GM21367 (cell line): ENCODE measurements at regions not wholly inside any gene's neighbourhood (a gene's known extent, or its start where the extent isn't known, plus 50 kb on each side); places are given as distances from the start of the nearest gene placed in this dataset.
"Not testable (repeated sequence)": the region's sequence is repeated elsewhere in the genome, so short reads cannot be mapped to it uniquely, and the experiment has no call there.

Experiments used
- ATAC-seq: cut with Tn5 transposase; IDR thresholded peaks from one replicate; pipeline ENCODE4 v1.9.1; 2021; ENCODE audit not compliant: unreplicated experiment

DNA sequence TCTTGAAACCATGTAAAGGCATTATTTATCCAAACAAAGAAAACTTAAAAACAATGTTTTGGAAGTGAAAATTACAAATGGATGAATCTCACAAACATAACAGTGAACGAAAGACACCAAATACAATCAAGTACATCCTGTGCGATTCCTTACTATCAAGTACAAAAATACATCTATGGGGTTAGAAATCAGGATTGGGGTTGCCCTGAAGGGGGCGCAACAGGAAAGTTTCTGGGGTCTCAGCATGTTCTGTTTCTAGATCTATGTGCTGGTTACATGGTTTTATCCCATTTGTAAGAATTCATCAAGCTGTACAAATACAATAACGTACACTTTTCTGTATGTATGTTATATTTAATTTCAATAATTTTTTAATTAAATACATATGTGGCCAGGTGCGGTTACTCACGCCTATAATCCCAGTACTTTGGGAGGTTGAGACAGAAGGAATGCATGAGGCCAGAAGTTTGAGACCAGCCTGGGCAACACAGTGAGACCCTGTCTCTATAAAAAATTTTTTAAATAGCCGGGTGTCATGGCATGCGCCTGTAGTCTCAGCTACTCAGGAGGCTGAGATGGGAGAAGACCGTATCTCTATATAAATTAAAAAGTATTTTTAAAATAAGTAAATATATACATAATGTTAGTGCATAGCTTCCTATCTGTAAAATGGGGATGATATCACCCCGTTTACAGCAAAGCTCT is 121.5 kb upstream of the SOD1 start:
- ATAC-seq: no peak

DNA sequence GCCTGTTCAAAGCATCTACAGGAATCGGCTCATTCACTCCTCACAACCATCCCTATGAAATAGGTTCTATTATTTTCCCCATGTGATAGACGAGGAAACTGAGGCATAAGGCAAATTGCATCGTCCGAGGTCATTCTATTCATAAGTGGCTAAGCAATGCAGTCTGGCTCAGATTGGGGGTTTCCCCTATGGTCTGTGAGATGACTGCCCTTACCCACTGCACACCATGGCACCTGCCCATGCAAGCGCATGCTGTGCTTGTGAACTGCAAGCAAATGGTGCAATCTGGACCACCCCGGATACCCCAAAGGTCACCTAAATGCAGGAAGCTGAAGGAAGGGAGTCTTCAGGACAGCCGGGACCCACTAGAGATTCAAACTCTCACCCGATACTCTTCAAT is 123.4 kb upstream of the SOD1 start:
- no peak for ATAC-seq

DNA sequence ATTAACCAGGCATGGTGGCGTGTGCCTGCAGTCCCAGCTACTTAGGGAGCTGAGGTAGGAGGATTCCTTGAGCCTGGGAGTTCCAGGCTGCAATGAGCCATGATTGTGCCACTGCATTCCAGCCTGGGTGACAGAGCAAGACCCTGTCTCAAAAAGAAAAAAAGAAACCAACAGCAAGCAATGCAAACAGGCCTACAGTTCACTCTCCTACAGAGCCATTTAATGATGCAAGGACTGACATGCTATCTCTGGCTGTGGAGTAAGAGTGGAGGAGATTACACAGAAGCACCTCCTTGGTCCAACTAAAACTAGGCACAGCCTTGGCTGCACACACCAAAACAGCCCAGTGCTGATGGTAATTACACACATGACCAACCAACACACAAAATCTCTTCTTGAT is 127.5 kb upstream of the SOD1 start:
- no peak for ATAC-seq

DNA sequence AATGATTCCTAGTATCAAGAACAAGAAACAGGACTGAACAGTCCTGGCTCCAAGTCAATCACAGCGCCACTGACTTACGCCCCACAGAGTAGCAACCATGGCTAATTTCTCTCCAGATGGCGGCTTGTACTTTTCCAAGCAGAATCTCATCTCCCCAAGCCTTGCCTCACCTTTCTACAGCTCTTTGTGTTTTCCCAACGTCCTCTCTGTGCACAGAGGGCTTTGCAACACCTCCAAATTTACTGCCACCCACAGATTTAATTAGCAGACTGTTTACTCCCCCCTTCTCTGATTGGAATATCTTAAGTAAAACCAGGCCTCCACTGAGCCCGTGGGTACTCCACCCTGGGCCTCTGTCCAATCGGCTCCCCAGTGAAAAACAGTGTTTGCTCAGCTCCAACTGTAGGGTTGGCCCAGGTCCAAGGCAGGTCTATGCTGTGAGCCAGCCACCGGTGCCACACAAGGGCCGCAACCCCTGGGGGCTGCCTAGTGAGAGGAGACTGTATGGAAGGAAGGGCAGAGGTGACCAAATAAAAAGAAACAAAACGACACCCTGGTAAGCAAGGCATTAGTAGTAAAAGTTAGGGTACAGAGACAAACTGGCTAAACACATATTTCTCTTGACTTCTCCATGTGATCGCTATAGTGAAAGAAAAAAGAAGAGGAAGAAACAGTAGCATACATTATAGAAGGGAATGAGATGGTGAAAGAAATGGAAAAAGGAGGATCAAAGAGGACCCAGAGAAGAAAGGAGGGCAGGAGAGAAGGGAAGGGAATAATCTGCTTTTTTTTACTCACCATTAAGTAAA is 128.4 kb upstream of the SOD1 start:
- ATAC-seq: no peak

DNA sequence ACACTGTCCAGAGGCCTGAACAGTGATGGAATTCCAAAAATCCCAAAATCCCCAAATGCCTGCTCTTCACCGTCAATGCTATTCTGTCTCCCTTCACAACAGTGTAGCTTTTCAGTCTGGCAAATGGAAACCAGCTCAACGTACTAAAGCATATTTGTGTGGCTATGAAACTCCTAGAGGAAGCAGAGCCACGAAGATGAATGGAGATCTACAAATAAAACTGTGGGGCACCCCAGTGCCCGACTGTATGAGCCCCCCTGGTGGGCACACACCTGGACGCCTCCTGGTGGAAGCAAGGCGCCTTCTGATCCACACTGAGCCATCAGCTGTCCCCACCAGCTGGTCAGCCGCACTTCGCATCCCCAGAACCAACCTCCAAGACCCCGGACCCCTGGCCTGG is 129.1 kb upstream of the SOD1 start:
- ATAC-seq: no peak

DNA sequence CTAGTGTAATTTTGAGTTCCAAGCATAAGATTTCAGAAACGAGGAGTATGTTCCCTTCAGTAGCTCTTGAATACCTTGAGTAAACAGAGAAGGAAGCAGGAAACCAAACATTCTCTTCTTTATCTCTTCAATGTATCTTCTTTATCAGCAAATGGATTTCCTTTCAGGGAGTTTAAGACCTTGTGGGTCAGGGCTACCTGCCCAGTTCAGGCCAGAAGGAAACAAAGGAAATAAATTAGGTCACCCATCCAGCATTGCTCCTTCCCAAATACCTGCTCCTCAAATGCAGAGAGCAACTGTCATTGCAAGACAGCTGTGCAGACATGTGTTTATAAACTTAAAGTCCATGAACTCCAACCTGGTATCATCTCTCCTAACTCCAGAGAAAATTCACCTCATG is 130.1 kb upstream of the SOD1 start:
- ATAC-seq: no peak

DNA sequence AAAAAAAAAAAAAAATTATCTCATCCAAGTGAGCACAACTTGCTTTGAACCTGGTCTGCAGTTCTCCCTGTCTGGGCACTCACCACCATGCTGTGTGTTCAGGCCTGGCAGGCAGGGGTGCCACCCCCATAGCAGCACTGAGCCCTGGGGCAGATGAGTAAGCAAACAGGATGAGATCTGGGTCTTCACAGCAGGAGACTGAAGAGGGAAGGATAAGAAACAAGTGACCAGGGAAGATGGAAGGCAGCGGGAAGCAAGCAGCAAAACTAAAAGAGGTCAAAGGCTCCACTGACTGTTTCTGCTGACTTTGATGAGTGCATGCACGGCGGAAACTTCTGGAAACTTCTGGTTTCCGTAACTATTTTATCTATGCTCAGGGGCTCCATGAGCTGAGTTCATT is 133.5 kb upstream of the SOD1 start:
- no peak for ATAC-seq

DNA sequence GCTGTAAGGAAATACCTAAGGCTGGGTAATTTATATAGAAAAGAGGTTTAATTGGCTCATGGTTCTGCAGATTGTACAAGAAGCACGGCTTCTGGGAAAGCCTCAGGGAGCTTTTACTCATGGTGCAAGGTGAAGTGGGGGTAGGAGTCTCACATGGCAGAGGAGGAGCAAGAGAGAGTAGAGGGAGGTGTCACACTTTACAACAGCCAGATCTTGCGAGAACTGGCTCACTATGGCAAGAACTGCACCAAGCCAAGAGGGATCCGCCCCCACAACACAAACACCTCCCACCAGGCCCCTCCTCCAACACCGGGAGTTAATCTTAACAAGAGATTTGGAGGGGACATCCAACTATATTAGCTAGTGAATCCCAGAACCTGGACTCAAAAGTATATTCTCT is 135.4 kb upstream of the SOD1 start:
- no peak for ATAC-seq

DNA sequence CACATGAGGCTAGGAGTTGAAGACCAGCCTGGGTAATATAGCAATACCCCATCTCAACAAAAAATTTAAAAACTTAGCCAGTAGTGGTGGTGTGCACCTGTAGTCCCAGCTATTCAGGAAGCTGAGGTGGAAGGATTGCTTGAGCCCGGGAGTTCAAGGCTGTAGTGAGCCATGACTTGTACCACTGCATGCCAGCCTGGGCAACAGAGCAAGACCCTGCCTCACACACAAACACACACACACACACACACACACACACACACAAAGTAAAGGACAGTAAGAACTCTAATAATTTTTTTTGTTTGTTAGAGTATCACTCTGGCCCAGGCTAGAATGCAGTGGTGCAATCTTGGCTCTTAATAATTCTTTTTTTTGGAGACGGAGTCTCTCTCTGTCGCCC is 138.0 kb upstream of the SOD1 start:
- ATAC-seq: no peak

DNA sequence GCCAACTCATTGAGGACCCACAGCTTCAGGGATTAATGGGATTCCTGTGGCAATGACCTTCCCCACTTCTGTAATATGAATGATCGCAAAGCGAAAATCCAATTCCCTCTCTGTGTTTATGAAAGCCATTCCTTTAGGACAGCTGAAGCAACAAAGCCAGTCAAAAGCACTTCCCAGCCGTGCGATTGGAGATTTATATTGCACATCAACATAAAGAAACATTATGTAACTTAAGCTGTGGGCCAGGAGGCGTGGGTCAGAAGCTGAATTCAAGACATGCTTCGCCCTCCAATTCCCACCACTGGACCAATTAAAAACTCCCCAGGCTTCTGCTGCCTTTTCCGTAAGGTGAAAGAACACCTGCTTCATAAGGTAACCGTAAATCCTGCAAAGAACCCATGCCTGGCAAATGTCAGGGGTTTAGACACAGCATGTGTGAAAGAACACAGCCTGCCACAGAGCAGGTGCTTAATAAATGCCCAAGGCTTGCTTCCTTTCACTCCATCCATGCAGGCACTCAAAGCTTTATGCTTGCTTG is 138.9 kb upstream of the SOD1 start:
- ATAC-seq: no peak

DNA sequence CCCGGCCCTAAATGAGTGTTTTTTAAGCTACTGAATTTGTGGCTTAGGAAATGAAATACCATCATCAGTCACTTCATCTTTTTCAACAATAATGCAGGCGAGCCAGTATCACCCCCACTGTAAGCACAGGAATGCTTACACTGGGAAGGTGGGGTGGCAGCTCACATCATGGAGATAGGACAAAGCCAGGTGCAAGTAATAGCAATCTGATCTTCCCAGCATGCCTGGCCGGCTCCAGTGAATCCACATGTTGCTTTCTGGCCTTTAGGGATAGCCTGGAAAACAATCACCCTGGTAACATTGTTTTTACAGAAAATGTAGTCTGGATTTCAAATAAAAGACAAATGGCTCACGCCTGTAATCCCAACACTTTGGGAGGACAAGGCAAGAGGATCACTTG is 140.9 kb upstream of the SOD1 start:
- ATAC-seq: no peak

DNA sequence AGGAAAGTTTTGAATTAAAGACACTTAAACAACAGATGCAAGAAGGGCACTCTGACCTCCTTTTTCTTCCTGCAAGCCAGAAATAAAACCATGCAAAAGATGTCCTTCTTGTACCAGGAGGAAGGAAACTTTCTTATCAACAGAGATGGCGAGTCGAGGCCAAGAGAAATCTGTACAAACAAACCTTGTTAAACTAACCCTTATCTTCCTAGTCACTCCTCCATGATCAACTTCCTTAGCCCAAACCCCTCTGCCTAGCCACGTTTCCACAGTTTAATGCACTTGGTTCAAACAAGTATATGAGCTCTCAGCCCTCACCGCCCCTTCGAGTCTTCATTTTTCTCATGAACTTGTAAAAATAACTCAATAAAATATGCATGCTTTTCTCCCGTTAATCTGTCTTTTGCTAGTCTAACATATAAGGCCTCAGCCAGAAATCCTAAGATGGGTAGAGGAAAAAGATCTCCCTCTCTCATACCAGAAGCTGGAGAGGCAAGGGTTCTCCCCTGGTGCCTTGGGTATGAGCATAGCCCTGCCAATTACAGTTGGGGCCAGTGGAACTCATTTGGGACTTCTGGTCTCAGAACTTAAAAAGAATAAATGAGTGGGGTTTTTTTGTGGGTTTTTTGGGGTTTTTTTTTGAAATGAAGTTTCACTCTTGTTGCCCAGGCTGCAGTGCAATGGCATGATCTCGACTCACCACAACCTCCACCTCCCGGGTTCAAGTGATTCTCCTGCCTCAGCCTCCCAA is 141.7 kb upstream of the SOD1 start:
- ATAC-seq: no peak

DNA sequence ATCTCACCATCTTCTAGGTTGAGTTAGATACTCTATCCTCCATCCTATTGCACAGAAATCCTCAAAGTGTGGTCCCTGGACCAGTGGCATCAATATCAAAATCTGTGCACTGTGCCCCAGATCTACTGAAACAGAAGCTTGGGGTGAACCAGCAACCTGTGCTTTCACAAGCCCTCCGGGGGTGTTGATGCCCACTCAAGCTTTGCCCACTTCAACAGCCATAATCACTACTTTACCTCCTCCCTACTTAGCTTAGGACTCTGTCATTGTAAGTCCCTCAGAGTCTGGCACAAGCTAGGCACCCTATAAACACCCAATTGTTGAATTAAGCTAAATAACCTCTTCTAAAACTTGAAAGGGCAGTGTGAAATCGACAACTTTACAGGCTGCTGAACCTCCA is 144.2 kb upstream of the SOD1 start:
- ATAC-seq: no peak

DNA sequence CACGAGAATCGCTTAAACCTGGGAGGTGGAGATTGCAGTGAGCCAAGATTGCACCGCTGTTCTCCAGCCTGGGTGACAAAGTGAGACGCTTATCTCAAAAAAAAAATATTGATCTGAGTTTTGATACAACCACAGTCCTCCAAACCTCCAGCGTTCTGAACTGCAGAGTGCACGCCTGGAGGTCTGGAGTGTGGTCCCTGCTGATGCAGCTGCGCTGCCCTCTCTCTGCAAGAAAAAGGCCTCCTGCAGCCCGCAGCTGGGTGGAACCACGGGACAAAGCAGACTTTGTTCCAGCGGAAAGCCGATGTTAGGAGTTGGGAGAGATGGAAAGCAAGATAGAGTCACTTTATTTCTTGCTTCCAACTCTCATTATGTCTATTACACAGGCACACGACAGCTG is 144.9 kb upstream of the SOD1 start:
- no peak for ATAC-seq

DNA sequence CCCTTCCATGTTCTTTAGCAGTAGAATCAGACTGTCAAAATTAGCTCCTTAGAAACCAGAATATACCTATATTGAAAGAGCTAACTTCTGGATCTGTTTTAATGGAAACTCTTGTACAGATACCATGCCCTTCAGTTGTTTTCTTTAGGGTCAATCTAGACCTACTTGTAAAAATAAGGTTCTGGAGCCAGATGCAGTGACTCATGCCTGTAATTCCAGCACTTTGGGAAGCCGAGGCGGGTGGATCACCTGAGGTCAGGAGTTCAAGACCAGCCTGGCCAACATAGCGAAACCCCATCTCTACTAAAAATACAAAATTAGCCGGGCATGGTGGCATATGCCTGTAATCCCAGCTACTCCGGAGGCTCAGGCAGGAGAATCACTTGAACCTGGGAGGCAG is 146.0 kb upstream of the SOD1 start:
- not testable (repeated sequence) for ATAC-seq

DNA sequence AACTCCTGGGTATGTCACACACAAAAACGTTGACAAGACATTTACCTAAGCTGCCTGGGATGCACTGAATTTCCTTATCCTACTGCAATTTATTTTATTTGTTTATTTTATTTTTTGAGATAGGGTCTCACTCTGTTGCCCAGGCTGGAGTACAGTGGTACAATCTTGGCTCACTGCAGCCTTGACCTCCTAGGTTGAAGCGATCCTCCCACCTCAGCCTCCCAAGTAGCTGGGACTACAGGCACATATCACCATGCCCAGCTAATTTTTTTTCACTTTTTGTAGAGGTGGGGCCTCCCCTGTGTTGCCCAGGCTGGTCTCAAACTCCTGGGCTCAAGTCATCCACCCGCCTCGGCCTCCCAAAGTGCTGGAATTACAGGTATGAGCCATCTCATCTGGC is 147.5 kb upstream of the SOD1 start:
- not testable (repeated sequence) for ATAC-seq

DNA sequence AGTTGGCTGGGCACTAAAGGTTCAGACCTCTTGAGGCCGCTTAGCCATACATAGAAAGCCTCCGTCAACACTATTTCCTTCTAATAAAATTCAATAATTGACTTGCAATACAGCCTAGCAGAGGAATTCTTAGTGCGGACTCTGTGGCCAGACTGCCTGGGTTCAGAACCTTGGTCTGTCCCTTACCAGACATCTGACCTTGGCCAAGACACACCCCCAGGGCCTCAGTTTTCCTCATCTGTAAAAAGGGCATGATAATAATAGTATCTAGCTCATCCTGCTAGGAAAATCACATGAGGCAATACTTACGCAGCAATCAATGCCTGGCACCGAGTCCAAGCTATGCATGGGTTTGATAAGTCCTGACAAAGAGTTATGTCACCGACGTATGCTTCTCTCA is 148.2 kb upstream of the SOD1 start:
- no peak for ATAC-seq

DNA sequence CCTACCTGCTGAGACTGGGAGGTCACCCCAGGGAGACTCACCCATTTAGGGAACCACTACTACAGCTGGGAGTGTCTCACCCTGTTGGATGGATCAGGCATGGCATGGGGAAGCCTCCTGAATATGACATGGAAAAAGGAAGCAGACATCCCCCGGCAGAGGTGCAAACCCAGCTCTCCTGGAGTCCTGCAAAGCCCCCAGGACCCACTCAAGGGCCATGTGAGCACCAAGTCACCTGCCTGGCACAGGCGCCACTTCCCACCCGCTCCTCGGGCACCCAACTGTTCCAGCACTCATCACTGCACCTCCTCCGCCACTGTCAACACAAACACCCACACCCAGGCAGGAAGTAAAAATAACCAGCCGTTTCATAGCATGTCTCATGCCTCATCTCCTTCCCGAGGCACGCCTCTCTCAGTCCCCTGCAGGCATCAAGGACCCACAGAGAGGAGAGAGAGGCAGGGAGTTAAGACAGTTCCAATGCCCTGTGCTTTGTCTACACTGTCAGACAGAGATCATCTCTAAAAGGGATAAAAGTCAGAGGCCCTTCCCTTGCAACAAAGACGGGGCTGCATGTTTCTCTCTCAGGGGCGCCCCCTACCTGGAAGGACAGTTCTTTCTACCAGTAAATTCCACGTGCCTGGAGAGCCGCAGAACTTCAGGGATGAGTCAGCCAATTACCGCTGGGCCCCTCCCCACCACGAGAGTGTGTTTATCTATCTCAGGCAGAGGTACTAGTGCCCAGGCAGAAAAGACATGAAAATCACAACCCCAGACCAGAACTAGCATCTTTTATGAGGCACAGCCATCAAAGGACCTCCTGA is 150.1 kb upstream of the SOD1 start:
- peak; percentile 59 for ATAC-seq

DNA sequence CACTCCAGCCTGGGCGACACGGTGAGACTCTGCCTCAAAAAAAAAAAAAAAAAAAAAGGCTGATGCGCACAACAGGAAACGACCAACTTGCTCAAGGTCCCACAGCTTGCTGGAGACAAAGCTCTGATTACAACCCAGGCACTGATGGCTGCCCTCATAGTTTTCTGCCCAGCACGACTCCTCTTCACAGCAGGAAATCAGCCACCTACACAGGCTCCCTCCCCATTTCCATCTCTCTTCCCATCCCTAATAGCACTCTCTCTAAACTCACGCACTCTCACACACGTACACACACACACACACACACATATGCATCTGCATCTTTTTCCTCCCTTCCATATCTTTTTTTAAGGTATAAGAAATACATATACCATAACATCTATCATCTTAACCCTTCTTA is 153.5 kb upstream of the SOD1 start:
- no peak for ATAC-seq

DNA sequence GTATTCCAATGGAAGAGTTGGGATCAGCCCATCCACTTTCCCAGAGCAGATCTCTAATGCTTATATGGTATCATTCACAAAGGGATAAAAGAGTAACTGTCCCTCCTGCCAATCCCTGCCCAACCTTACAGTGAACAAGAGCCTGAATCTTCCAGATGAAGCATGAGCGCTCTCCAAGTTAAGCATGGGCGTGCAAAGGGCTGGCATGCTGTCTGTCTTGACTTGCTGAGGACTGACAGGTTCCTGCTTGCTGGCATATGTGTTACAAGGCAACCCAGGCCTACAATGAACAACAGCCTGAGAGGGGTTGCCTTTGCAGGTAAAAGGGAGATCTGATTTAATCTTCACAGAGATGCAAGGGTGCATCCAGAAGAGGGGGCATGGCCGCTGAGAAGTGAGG is 155.6 kb upstream of the SOD1 start:
- ATAC-seq: no peak

DNA sequence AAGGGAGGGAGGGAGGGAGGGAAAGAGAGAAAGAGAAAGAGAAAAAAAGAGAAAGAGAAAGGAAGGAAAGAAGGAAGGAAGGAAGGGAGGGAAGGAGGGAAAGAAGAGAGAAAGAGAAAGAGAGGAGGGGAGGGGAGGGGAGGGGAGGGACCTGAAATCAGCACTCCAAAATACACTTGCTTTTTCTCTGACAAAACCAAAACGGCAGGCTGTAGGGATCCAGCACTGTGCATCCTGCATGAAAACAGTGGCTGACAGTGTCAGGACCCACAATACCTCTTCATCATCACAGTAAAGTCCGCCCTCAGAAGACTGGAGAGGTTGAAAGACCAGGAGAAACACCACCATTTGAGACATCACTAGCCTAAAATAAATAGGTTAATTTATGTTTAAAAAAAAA is 156.0 kb upstream of the SOD1 start:
- no peak for ATAC-seq
